HepG2 (cell line): ENCODE measurements at regions not wholly inside any gene's neighbourhood (a gene's known extent, or its start where the extent isn't known, plus 50 kb on each side); places are given as distances from the start of the nearest gene placed in this dataset.
A peak's percentile ranks its signal among the peaks of the same experiment; 100 is the strongest.

Experiments used
- DR1 ChIP-seq: sonication (generic); formaldehyde crosslinking; IDR thresholded peaks from 2 replicates; pipeline ENCODE4 v1.8.0; 2021; ENCODE audit warnings: mild to moderate bottlenecking, missing genetic modification reagents, inconsistent platforms
- FOXA3 ChIP-seq: IDR thresholded peaks from 2 replicates; pipeline ENCODE4 v1.6.1; 2016; ENCODE audit warnings: missing genetic modification reagents, missing compliant biosample characterization
- HDAC2 ChIP-seq: sonication (generic); formaldehyde crosslinking; IDR thresholded peaks from 2 replicates; pipeline ENCODE4 v1.4.0; 2020; ENCODE audit warnings: missing genetic modification reagents
- HNRNPK ChIP-seq: fragments of 200-400 bp; formaldehyde crosslinking; IDR thresholded peaks from 2 replicates; pipeline ENCODE4 v1.6.1; 2018; ENCODE audit warnings: low read length, low read depth, moderate library complexity, mild to moderate bottlenecking; ENCODE audit not compliant: poor library complexity, severe bottlenecking
- NFE2 ChIP-seq: sonication (generic); formaldehyde crosslinking; IDR thresholded peaks from 2 replicates; pipeline ENCODE4 v1.4.0; 2020; ENCODE audit warnings: missing genetic modification reagents
- NR2F6 ChIP-seq, 2 experiments: IDR thresholded peaks; 2 replicates each; pipeline ENCODE4 v1.6.1; 2016; ENCODE audit warnings: antibody characterized with exemption in 1 of 2, mild to moderate bottlenecking in 1 of 2
- SRSF9 ChIP-seq: fragments of 200-400 bp; formaldehyde crosslinking; IDR thresholded peaks from 2 replicates; pipeline ENCODE4 v1.6.1; 2018; ENCODE audit warnings: borderline replicate concordance, mild to moderate bottlenecking, low read depth, low read length; ENCODE audit not compliant: insufficient read depth, poor library complexity, severe bottlenecking
- STAT5B ChIP-seq: sonication (generic); formaldehyde crosslinking; IDR thresholded peaks from 2 replicates; pipeline ENCODE4 v1.4.0; 2020; ENCODE audit warnings: missing genetic modification reagents
- TP53 ChIP-seq: sonication (generic); formaldehyde crosslinking; conservative IDR thresholded peaks from 2 replicates; pipeline ENCODE4 v1.4.0; 2020; ENCODE audit warnings: missing genetic modification reagents
- WIZ ChIP-seq: sonication (generic); formaldehyde crosslinking; IDR thresholded peaks from 2 replicates; pipeline ENCODE4 v1.5.1; 2020; ENCODE audit warnings: mild to moderate bottlenecking, missing genetic modification reagents
- XRCC5 ChIP-seq: fragments of 200-400 bp; formaldehyde crosslinking; optimal IDR thresholded peaks from 2 replicates; pipeline ENCODE3; 2017; ENCODE audit warnings: mild to moderate bottlenecking, low read length
- ZNF441 ChIP-seq: sonication (generic); formaldehyde crosslinking; IDR thresholded peaks from 2 replicates; pipeline ENCODE4 v1.7.0; 2021; ENCODE audit warnings: missing genetic modification reagents, borderline replicate concordance
- ZNF629 ChIP-seq: sonication (generic); formaldehyde crosslinking; conservative IDR thresholded peaks from 2 replicates; pipeline ENCODE4 v1.5.0; 2020; ENCODE audit warnings: missing genetic modification reagents
- TF ChIP-seq, protein P1 (sequence below): IDR thresholded peaks from 2 replicates; pipeline ENCODE4 v1.6.1; 2016; ENCODE audit warnings: control low read depth
- TF ChIP-seq, protein P2 (sequence below), 2 experiments: fragments of 450-650 bp in 1 of 2; sonication (generic) in 1 of 2; formaldehyde crosslinking in 1 of 2; IDR thresholded peaks; 2 replicates each; pipeline versions ENCODE4 v1.6.1 to v1.8.0; 2016 to 2022; ENCODE audit warnings: antibody characterized with exemption in 1 of 2, mild to moderate bottlenecking in 1 of 2, missing genetic modification reagents in 1 of 2
- TF ChIP-seq, protein P3 (sequence below): fragments of 450-650 bp; IDR thresholded peaks from 2 replicates; pipeline ENCODE4 v1.6.1; 2017
- TF ChIP-seq, protein P4 (sequence below): sonication (generic); formaldehyde crosslinking; IDR thresholded peaks from 2 replicates; pipeline ENCODE4 v1.5.0; 2020; ENCODE audit warnings: missing genetic modification reagents

DNA sequence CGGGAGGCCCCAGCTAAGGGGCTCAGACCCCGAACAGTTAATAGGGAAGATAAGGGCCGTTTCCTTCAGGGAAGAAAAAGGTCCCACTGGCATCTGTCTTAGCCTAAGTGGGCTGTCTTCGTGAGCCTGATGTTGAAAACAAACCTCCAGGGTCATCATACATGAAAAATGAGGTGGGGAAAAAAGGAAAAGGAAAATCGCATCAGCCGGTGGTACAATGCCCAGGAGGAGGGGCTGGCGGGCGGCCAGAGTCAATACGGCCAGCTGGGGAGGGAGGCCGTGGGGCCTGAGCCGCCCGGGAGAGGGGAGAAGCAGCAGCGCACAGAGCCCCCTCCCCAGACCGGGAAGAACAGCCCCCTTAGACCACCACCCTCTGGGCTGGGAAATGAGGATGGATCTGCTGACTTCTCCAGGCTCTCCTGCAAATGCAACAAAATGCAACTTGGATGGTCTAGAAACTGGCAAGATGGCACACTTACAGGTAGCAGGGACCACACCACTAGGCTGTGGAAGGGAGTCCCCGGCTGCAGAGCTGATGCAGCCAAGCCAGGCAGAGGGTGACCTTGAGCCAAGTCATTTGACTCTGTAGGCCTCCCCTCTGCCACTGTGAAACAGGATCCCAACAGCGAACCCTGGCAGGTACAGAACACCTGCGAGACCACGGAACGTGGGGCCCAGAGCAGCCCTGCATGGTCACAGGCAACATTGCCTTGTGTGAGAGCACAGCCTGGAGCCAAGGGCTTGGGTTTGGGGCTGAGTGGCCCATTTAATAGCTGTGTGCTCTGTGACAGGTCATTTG is 448.5 kb downstream of the SOX9 start (continued):
- TF ChIP-seq FOXA3 = peak; percentile 45; the same call in 1 of the 2 replicates
- TF ChIP-seq SRSF9 = no peak
- no peak for TF ChIP-seq NR2F6 (IDR thresholded peaks at IDR 0.05)
- no peak for TF ChIP-seq NR2F6 (CRISPR knock-in tag; IDR thresholded peaks at IDR 0.05)
- no peak for TF ChIP-seq ZNF441 (CRISPR knock-in tag)
- TF ChIP-seq, protein P1, sequence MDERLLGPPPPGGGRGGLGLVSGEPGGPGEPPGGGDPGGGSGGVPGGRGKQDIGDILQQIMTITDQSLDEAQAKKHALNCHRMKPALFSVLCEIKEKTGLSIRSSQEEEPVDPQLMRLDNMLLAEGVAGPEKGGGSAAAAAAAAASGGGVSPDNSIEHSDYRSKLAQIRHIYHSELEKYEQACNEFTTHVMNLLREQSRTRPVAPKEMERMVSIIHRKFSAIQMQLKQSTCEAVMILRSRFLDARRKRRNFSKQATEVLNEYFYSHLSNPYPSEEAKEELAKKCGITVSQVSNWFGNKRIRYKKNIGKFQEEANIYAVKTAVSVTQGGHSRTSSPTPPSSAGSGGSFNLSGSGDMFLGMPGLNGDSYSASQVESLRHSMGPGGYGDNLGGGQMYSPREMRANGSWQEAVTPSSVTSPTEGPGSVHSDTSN (CRISPR knock-in tag) = no peak
- TF ChIP-seq NFE2 (CRISPR knock-in tag) = no peak
- TF ChIP-seq HDAC2 (CRISPR knock-in tag) = peak; percentile 63; the same call in 1 of the 2 replicates
- TF ChIP-seq DR1 (CRISPR knock-in tag) = no peak
- TF ChIP-seq, protein P2, sequence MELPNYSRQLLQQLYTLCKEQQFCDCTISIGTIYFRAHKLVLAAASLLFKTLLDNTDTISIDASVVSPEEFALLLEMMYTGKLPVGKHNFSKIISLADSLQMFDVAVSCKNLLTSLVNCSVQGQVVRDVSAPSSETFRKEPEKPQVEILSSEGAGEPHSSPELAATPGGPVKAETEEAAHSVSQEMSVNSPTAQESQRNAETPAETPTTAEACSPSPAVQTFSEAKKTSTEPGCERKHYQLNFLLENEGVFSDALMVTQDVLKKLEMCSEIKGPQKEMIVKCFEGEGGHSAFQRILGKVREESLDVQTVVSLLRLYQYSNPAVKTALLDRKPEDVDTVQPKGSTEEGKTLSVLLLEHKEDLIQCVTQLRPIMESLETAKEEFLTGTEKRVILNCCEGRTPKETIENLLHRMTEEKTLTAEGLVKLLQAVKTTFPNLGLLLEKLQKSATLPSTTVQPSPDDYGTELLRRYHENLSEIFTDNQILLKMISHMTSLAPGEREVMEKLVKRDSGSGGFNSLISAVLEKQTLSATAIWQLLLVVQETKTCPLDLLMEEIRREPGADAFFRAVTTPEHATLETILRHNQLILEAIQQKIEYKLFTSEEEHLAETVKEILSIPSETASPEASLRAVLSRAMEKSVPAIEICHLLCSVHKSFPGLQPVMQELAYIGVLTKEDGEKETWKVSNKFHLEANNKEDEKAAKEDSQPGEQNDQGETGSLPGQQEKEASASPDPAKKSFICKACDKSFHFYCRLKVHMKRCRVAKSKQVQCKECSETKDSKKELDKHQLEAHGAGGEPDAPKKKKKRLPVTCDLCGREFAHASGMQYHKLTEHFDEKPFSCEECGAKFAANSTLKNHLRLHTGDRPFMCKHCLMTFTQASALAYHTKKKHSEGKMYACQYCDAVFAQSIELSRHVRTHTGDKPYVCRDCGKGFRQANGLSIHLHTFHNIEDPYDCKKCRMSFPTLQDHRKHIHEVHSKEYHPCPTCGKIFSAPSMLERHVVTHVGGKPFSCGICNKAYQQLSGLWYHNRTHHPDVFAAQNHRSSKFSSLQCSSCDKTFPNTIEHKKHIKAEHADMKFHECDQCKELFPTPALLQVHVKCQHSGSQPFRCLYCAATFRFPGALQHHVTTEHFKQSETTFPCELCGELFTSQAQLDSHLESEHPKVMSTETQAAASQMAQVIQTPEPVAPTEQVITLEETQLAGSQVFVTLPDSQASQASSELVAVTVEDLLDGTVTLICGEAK (IDR thresholded peaks at IDR 0.05) = no peak
- TF ChIP-seq, protein P2 (CRISPR knock-in tag; IDR thresholded peaks at IDR 0.05) = no peak
- TF ChIP-seq WIZ (CRISPR knock-in tag) = no peak
- TF ChIP-seq ZNF629 (CRISPR knock-in tag) = no peak
- TF ChIP-seq, protein P3, sequence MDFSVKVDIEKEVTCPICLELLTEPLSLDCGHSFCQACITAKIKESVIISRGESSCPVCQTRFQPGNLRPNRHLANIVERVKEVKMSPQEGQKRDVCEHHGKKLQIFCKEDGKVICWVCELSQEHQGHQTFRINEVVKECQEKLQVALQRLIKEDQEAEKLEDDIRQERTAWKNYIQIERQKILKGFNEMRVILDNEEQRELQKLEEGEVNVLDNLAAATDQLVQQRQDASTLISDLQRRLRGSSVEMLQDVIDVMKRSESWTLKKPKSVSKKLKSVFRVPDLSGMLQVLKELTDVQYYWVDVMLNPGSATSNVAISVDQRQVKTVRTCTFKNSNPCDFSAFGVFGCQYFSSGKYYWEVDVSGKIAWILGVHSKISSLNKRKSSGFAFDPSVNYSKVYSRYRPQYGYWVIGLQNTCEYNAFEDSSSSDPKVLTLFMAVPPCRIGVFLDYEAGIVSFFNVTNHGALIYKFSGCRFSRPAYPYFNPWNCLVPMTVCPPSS = no peak
- no peak for TF ChIP-seq HNRNPK
- TF ChIP-seq XRCC5 = no peak
- TF ChIP-seq, protein P4, sequence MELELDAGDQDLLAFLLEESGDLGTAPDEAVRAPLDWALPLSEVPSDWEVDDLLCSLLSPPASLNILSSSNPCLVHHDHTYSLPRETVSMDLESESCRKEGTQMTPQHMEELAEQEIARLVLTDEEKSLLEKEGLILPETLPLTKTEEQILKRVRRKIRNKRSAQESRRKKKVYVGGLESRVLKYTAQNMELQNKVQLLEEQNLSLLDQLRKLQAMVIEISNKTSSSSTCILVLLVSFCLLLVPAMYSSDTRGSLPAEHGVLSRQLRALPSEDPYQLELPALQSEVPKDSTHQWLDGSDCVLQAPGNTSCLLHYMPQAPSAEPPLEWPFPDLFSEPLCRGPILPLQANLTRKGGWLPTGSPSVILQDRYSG (CRISPR knock-in tag) = no peak
- no peak for TF ChIP-seq TP53
- TF ChIP-seq STAT5B (CRISPR knock-in tag) = no peak
